A673 (cell line): ENCODE measurements at regions not wholly inside any gene's neighbourhood (a gene's known extent, or its start where the extent isn't known, plus 50 kb on each side); places are given as distances from the start of the nearest gene placed in this dataset.

Experiments used
- EZH2 ChIP-seq: fragments of 200-600 bp; sonication (generic); IDR thresholded peaks from 2 replicates; pipeline ENCODE4 v1.6.1; 2017; ENCODE audit warnings: borderline replicate concordance, low read depth, mild to moderate bottlenecking, mixed read lengths, antibody characterized with exemption, low read length; ENCODE audit not compliant: poor library complexity, severe bottlenecking
- TF ChIP-seq, protein P1 (sequence below): fragments of 300-800, 200-600 bp; sonication (generic); conservative IDR thresholded peaks from 2 replicates; pipeline ENCODE4 v1.5.1; 2017; ENCODE audit warnings: low read depth, mild to moderate bottlenecking, antibody characterized with exemption, low read length, moderate library complexity, mixed read lengths

DNA sequence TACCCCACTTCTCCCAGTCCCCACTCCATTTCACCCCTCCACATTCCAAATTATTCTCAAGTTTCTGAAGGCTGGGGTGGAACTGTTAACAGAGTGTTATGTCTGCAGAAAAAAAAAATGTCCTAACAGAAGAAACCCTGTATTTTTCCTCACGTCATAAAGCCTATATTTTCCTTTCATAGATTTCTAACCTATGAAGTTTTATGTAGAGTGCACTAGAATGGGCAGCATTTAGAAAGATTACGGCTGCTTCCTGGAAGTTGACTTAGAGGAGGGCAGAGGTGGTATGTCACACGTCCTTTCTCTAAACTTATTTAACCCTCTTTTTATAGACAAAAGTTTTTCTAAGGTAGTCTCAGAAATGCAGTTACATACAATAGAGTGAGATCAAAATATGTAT, 139.8 kb upstream of the TOM1L1 start:
- TF ChIP-seq, protein P1, sequence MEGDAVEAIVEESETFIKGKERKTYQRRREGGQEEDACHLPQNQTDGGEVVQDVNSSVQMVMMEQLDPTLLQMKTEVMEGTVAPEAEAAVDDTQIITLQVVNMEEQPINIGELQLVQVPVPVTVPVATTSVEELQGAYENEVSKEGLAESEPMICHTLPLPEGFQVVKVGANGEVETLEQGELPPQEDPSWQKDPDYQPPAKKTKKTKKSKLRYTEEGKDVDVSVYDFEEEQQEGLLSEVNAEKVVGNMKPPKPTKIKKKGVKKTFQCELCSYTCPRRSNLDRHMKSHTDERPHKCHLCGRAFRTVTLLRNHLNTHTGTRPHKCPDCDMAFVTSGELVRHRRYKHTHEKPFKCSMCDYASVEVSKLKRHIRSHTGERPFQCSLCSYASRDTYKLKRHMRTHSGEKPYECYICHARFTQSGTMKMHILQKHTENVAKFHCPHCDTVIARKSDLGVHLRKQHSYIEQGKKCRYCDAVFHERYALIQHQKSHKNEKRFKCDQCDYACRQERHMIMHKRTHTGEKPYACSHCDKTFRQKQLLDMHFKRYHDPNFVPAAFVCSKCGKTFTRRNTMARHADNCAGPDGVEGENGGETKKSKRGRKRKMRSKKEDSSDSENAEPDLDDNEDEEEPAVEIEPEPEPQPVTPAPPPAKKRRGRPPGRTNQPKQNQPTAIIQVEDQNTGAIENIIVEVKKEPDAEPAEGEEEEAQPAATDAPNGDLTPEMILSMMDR, result no peak
- no peak for TF ChIP-seq EZH2
